Endothelial cell of umbilical vein (primary cell): ENCODE measurements at regions not wholly inside any gene's neighbourhood (a gene's known extent, or its start where the extent isn't known, plus 50 kb on each side); places are given as distances from the start of the nearest gene placed in this dataset.

ENCODE experiments used
- BruUV-seq: library from RNA; stranded (reverse); fragments of 400-500 nt; replicated peaks from 2 replicates; lab custom pipeline; 2021; lab: Mats Ljungman, UMichigan
- CTCF ChIA-PET: fragments of 300-600, 350-600 bp; sonication (Branson Sonifier 250); formaldehyde crosslinking; loops from one replicate; lab custom pipeline; 2021; ENCODE audit warnings: antibody characterized with exemption, inconsistent platforms; lab: Charles Lee
- POLR2A ChIA-PET: fragments of 300-600, 350-600 bp; sonication (Branson Sonifier 250); formaldehyde crosslinking; loops from one replicate; lab custom pipeline; 2021; ENCODE audit warnings: antibody characterized with exemption, inconsistent platforms; lab: Charles Lee
- DNase-seq: peaks from one replicate; pipeline ENCODE4 v3.0.0-alpha.2; 2011; ENCODE audit warnings: low read depth, low spot score
- FAIRE-seq: peaks from 2 replicates; lab custom pipeline; 2011; peaks lifted over from hg19 to GRCh38; lab: Jason Lieb, UNC
- H2AFZ ChIP-seq: 2 replicates; pipeline ENCODE4 v1.6.0; 2012; ENCODE audit warnings: low read depth, low read length, control low read depth, inconsistent platforms
- H3K27ac ChIP-seq: 2 replicates; pipeline ENCODE4 v1.5.1; 2011; ENCODE audit warnings: low read depth, mild to moderate bottlenecking, control low read depth, low read length, moderate library complexity; ENCODE audit not compliant: insufficient read depth
- H3K27me3 ChIP-seq, 2 experiments: 2 replicates each; pipeline versions ENCODE4 v1.6.0 to v1.6.1; 2011; ENCODE audit warnings: low read length in 2 of 2, mixed read lengths in 1 of 2; ENCODE audit not compliant: control insufficient read depth in 2 of 2, insufficient read depth in 2 of 2
- H3K36me3 ChIP-seq, 2 experiments: 2 replicates in 1 of 2; 3 replicates in 1 of 2; pipeline ENCODE4 v1.5.1; 2011; ENCODE audit warnings: low read length in 2 of 2, mild to moderate bottlenecking in 1 of 2, moderate library complexity in 1 of 2; ENCODE audit not compliant: control insufficient read depth in 2 of 2, insufficient read depth in 2 of 2; ENCODE audit errors: extremely low read depth in 1 of 2
- H3K4me1 ChIP-seq: 3 replicates; pipeline ENCODE4 v1.5.1; 2011; ENCODE audit warnings: mild to moderate bottlenecking, low read length; ENCODE audit not compliant: control insufficient read depth, insufficient read depth; ENCODE audit errors: extremely low read depth
- H3K4me2 ChIP-seq: 2 replicates; pipeline ENCODE4 v1.6.1; 2011; ENCODE audit warnings: low read length, control low read depth, mixed read lengths; ENCODE audit not compliant: insufficient read depth
- H3K4me3 ChIP-seq, 3 experiments: fragments of 200-600 bp in 1 of 3; sonication (generic), shearing (Covaris generic) in 1 of 3; replicated peaks in 1 of 3; 2 replicates each; pipeline ENCODE4 v1.5.1; 2011 to 2016; ENCODE audit warnings: control low read depth in 3 of 3, low read length in 3 of 3, mild to moderate bottlenecking in 2 of 3, inconsistent platforms in 1 of 3, low read depth in 1 of 3, moderate library complexity in 1 of 3; ENCODE audit not compliant: insufficient read depth in 1 of 3
- H3K79me2 ChIP-seq: 2 replicates; pipeline ENCODE4 v1.6.0; 2012; ENCODE audit warnings: low read length, inconsistent platforms; ENCODE audit not compliant: control insufficient read depth, insufficient read depth
- H3K9ac ChIP-seq: replicated peaks from 2 replicates; pipeline ENCODE3; 2011; ENCODE audit warnings: low read length, control low read depth; ENCODE audit not compliant: insufficient read depth; ENCODE audit errors: extremely low read depth
- H3K9me1 ChIP-seq: replicated peaks from 3 replicates; pipeline ENCODE4 v1.6.0; 2011; ENCODE audit warnings: mild to moderate bottlenecking, low read length; ENCODE audit not compliant: control insufficient read depth, insufficient read depth; ENCODE audit errors: extremely low read depth
- H3K9me3 ChIP-seq: replicated peaks from 2 replicates; pipeline ENCODE4 v1.5.1; 2012; ENCODE audit warnings: low read length, inconsistent platforms; ENCODE audit not compliant: control insufficient read depth, insufficient read depth
- H4K20me1 ChIP-seq: replicated peaks from 2 replicates; pipeline ENCODE3; 2011; ENCODE audit warnings: mild to moderate bottlenecking, low read length; ENCODE audit not compliant: control insufficient read depth, insufficient read depth; ENCODE audit errors: extremely low read depth
- EZH2 ChIP-seq: IDR thresholded peaks from 2 replicates; pipeline ENCODE4 v1.6.1; 2012; ENCODE audit warnings: borderline replicate concordance, low read depth, mild to moderate bottlenecking, moderate library complexity, low read length, inconsistent platforms; ENCODE audit not compliant: severe bottlenecking
- FOS ChIP-seq: IDR thresholded peaks from 2 replicates; pipeline ENCODE4 v1.6.1; 2011; ENCODE audit warnings: mild to moderate bottlenecking, low read length, moderate library complexity, borderline replicate concordance; ENCODE audit not compliant: insufficient read depth
- GATA2 ChIP-seq: IDR thresholded peaks from 2 replicates; pipeline ENCODE4 v1.7.0; 2011; ENCODE audit warnings: low read depth, mild to moderate bottlenecking, moderate library complexity, mixed read lengths, low read length; ENCODE audit not compliant: insufficient read length, insufficient read depth
- JUN ChIP-seq: IDR thresholded peaks from 2 replicates; pipeline ENCODE4 v1.6.1; 2011; ENCODE audit warnings: borderline replicate concordance, low read depth; ENCODE audit not compliant: insufficient read length, insufficient read depth
- MYC ChIP-seq: IDR thresholded peaks from one replicate; pipeline ENCODE4 v1.6.1; 2011; ENCODE audit warnings: mild to moderate bottlenecking, low read depth, low read length
- POLR2A ChIP-seq: IDR thresholded peaks from 2 replicates; pipeline ENCODE4 v1.6.1; 2012; ENCODE audit warnings: low read depth, mild to moderate bottlenecking, control low read depth, low read length
- POLR2AphosphoS5 ChIP-seq: IDR thresholded peaks from 2 replicates; pipeline ENCODE4 v1.6.1; 2012; ENCODE audit warnings: low read depth, mild to moderate bottlenecking, control low read depth, low read length, moderate library complexity; ENCODE audit not compliant: insufficient read depth
- dilution Hi-C: fragments of 300-500 bp; cut with MboI; formaldehyde crosslinking; loops from one replicate; pipeline ENCODE4 v1.15.0; 2019; ENCODE audit warnings: low sequenced_read_pairs; ENCODE audit not compliant: extremely low pct_ligation_motif_present
- intact Hi-C: fragments of 100-400 bp; cut with micrococcal nuclease; formaldehyde crosslinking; loops from one replicate; pipeline ENCODE4 v1.10.0; 2022
- TF ChIP-seq, protein P1 (sequence below), 2 donors: IDR thresholded peaks; 1 replicate in 1 of 2; 2 replicates in 1 of 2; pipeline ENCODE4 v1.5.1; 2011; ENCODE audit warnings: low read length in 2 of 2, mild to moderate bottlenecking in 2 of 2, moderate library complexity in 2 of 2, control low read depth in 1 of 2, inconsistent platforms in 1 of 2, low read depth in 1 of 2; ENCODE audit not compliant: insufficient read depth in 1 of 2; ENCODE audit errors: extremely low read depth in 1 of 2
- TF ChIP-seq, protein P2 (sequence below): IDR thresholded peaks from 2 replicates; pipeline ENCODE4 v1.6.1; 2011; ENCODE audit not compliant: insufficient read depth, insufficient read length

DNA sequence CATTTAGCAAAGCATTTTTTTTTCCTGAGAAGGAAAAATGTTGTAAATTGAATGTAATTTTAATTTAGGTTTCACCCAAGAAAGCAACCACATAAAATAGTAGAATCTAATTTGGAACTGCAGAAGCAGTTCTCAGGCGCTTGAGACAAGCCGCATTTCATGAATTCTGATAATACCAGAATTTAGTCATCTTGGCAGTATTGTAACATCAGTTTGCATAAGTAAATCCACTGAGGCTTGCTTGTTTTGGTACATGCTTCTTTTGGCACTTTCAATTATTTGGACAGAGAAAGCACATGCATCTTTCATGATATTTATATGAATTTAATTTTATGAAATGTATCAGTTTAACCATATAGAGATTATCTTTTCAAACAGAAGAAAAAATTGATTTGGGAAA is 389.7 kb upstream of the ROBO1 start:
- TF ChIP-seq GATA2 (no peak), FOS (no peak), JUN (no peak), POLR2A (no peak), POLR2AphosphoS5 (no peak), MYC (no peak), EZH2 (no peak)
- TF ChIP-seq, protein P1, sequence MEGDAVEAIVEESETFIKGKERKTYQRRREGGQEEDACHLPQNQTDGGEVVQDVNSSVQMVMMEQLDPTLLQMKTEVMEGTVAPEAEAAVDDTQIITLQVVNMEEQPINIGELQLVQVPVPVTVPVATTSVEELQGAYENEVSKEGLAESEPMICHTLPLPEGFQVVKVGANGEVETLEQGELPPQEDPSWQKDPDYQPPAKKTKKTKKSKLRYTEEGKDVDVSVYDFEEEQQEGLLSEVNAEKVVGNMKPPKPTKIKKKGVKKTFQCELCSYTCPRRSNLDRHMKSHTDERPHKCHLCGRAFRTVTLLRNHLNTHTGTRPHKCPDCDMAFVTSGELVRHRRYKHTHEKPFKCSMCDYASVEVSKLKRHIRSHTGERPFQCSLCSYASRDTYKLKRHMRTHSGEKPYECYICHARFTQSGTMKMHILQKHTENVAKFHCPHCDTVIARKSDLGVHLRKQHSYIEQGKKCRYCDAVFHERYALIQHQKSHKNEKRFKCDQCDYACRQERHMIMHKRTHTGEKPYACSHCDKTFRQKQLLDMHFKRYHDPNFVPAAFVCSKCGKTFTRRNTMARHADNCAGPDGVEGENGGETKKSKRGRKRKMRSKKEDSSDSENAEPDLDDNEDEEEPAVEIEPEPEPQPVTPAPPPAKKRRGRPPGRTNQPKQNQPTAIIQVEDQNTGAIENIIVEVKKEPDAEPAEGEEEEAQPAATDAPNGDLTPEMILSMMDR (IDR thresholded peaks at IDR 0.05; ENCODE audit: extremely low read depth in 1 of 2, insufficient read depth in 1 of 2, low read depth in 1 of 2, low read length in 2 of 2): no peak
- TF ChIP-seq, protein P2, sequence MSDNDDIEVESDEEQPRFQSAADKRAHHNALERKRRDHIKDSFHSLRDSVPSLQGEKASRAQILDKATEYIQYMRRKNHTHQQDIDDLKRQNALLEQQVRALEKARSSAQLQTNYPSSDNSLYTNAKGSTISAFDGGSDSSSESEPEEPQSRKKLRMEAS: no peak
- dilution Hi-C loops: no loop called here
- Histone ChIP-seq H3K4me1 (no peaks in the 10 kb centered on the region), H3K4me2 (no peak overlapping the region), H4K20me1 (no peaks in the 10 kb centered on the region), H3K79me2 (no peaks in the 10 kb centered on the region), H3K27ac (no peak overlapping the region), H3K9me1 (no peaks in the 10 kb centered on the region), H3K9me3 (no peaks in the 10 kb centered on the region), H3K27me3 (no peaks in the 10 kb centered on the region), H3K36me3 (no peaks in the 10 kb centered on the region), H3K4me3 (no peak overlapping the region), H2AFZ (no peak overlapping the region), H3K9ac (no peak overlapping the region)
- ChIA-PET CTCF (no interaction called here), POLR2A (no interaction called here)
- intact Hi-C loops: no loop called here
- BruUV-seq: no TSS peak
- no peak for FAIRE-seq
- no peak for DNase-seq
